ENCODE measurements at regions not wholly inside any gene's neighbourhood (a gene's known extent, or its start where the extent isn't known, plus 50 kb on each side); places are given as distances from the start of the nearest gene placed in this dataset.
A peak's percentile ranks its signal among the peaks of the same experiment; 100 is the strongest.

- TF ChIP-seq CTCF (conservative IDR thresholded peaks at IDR 0.05) = no peak
- no peak overlapping the region for H3K27ac ChIP-seq
These were observed 285.5 kb downstream of the PDGFC start for GRCh38 chr4:156686120-156686519.

GRCh38 chr4:156685308-156685707 is 286.3 kb downstream of the PDGFC start:
- TF ChIP-seq CTCF (conservative IDR thresholded peaks at IDR 0.05) = no peak
- H3K27ac ChIP-seq = no peak overlapping the region

GRCh38 chr4:156677656-156678055 is 293.9 kb downstream of the PDGFC start:
- TF ChIP-seq CTCF (conservative IDR thresholded peaks at IDR 0.05) = no peak
- no peak overlapping the region for H3K27ac ChIP-seq

- no peak overlapping the region for H3K27ac ChIP-seq
- TF ChIP-seq CTCF (conservative IDR thresholded peaks at IDR 0.05) = peak; percentile 71
These were observed 294.5 kb downstream of the PDGFC start for GRCh38 chr4:156677131-156677531.

GRCh38 chr4:156676116-156676851 is 295.3 kb downstream of the PDGFC start:
- no peak overlapping the region for H3K27ac ChIP-seq
- no peak for TF ChIP-seq CTCF (conservative IDR thresholded peaks at IDR 0.05)

- TF ChIP-seq CTCF (conservative IDR thresholded peaks at IDR 0.05) = no peak
- no peak overlapping the region for H3K27ac ChIP-seq
These were observed 298.1 kb downstream of the PDGFC start for GRCh38 chr4:156673483-156673882.

- TF ChIP-seq CTCF (conservative IDR thresholded peaks at IDR 0.05) = no peak
- no peak overlapping the region for H3K27ac ChIP-seq
These were observed 298.9 kb downstream of the PDGFC start for GRCh38 chr4:156672492-156673305.
